Activated CD4-positive, alpha-beta T cell treated with anti-CD3 and anti-CD28 coated beads, Interleukin-2, amount 50 U/mL, for 24 hours (primary cell): ENCODE measurements at regions not wholly inside any gene's neighbourhood (a gene's known extent, or its start where the extent isn't known, plus 50 kb on each side); places are given as distances from the start of the nearest gene placed in this dataset.

Experiments
- DNase-seq, 2 donors: peaks; one replicate each; pipeline ENCODE4 v3.0.0-alpha.2; 2020; ENCODE audit warnings: low read depth in 1 of 2, low spot score in 1 of 2

GRCh38 chr13:23129331-23129730 is 51.4 kb upstream of the SGCG start:
- DNase-seq: no peak
